A549 (cell line): ENCODE measurements at regions not wholly inside any gene's neighbourhood (a gene's known extent, or its start where the extent isn't known, plus 50 kb on each side); places are given as distances from the start of the nearest gene placed in this dataset.

Experiments used
- ATAC-seq, 2 experiments: fragments of 200-7000 bp in 1 of 2; fragments of >200 bp in 1 of 2; cut with Nextera tagmentation in 1 of 2; cut with Tn5 transposase in 1 of 2; 3 replicates each; pipeline versions ENCODE4 v1.8.0 to v1.9.1; 2018 to 2020; ENCODE audit warnings: mild to moderate bottlenecking in 1 of 2, moderate library complexity in 1 of 2
- CTCF ChIA-PET: fragments of 300-600 bp; sonication (Branson Sonifier 250); formaldehyde crosslinking; extraction: SDS; loops from one replicate; lab custom pipeline; 2021; ENCODE audit warnings: antibody characterized with exemption, inconsistent platforms; lab: Yijun Ruan, JAX
- POLR2A ChIA-PET: fragments of 350-600 bp; formaldehyde crosslinking; extraction: SDS; loops from one replicate; lab custom pipeline; 2021; ENCODE audit warnings: antibody characterized with exemption, inconsistent platforms; lab: Yijun Ruan, JAX
- DNase-seq, 2 experiments: peaks; one replicate each; pipeline versions ENCODE4 v3.0.0 to v3.0.0-alpha.2; 2011 to 2016; ENCODE audit warnings: low read depth in 1 of 2, low spot score in 1 of 2
- FAIRE-seq: peaks from 2 replicates; lab custom pipeline; 2011; peaks lifted over from hg19 to GRCh38; lab: Jason Lieb, UNC
- H3K27ac ChIP-seq, 2 experiments: fragments of >200 bp; sonication (Bioruptor Twin); formaldehyde crosslinking; 3 replicates each; pipeline ENCODE4 v1.5.1; 2016 to 2017
- H3K4me1 ChIP-seq: fragments of >200 bp; sonication (Bioruptor Twin); formaldehyde crosslinking; 3 replicates; pipeline ENCODE4 v1.6.1; 2016
- H3K4me2 ChIP-seq: fragments of >200 bp; sonication (Bioruptor Twin); formaldehyde crosslinking; 3 replicates; pipeline ENCODE4 v1.6.1; 2016
- H3K4me3 ChIP-seq: fragments of >200 bp; sonication (Bioruptor Twin); formaldehyde crosslinking; 3 replicates; pipeline ENCODE4 v1.5.1; 2016
- H3K9me3 ChIP-seq: fragments of >200 bp; sonication (Bioruptor Twin); formaldehyde crosslinking; 3 replicates; pipeline ENCODE4 v1.6.1; 2016
- CHD4 ChIP-seq: fragments of 200-600 bp; sonication (generic); IDR thresholded peaks from 2 replicates; pipeline ENCODE4 v1.6.1; 2016; ENCODE audit warnings: antibody characterized with exemption, mild to moderate bottlenecking, borderline replicate concordance
- FOSB ChIP-seq: fragments of 250-450 bp; sonication (Bioruptor Pico); IDR thresholded peaks from 2 replicates; pipeline ENCODE4 v1.5.0; 2020; ENCODE audit warnings: mild to moderate bottlenecking, moderate library complexity
- FOXS1 ChIP-seq: fragments of 250-450 bp; sonication (Bioruptor Pico); IDR thresholded peaks from 2 replicates; pipeline ENCODE4 v1.5.0; 2020; ENCODE audit warnings: mild to moderate bottlenecking, moderate library complexity
- HEYL ChIP-seq: fragments of 250-450 bp; sonication (Bioruptor Pico); IDR thresholded peaks from 2 replicates; pipeline ENCODE4 v1.8.0; 2021; ENCODE audit warnings: mild to moderate bottlenecking, moderate library complexity
- HOXB13 ChIP-seq: fragments of 250-450 bp; sonication (Bioruptor Pico); IDR thresholded peaks from 2 replicates; pipeline ENCODE4 v1.5.0; 2020; ENCODE audit warnings: low read depth, mild to moderate bottlenecking, moderate library complexity
- HOXB5 ChIP-seq: fragments of 250-450 bp; sonication (Bioruptor Pico); IDR thresholded peaks from 2 replicates; pipeline ENCODE4 v1.5.0; 2020; ENCODE audit warnings: mild to moderate bottlenecking, moderate library complexity
- JUNB ChIP-seq: fragments of >200 bp; sonication (Bioruptor Twin); formaldehyde crosslinking; IDR thresholded peaks from 2 replicates; pipeline ENCODE4 v1.6.1; 2016
- KDM1A ChIP-seq: fragments of 200-600 bp; sonication (generic); IDR thresholded peaks from 2 replicates; pipeline ENCODE4 v1.6.1; 2016; ENCODE audit warnings: low read depth, mild to moderate bottlenecking
- MAZ ChIP-seq: fragments of 150-350 bp; IDR thresholded peaks from 2 replicates; pipeline ENCODE4 v1.6.1; 2014; ENCODE audit warnings: antibody characterized with exemption, low read depth, low read length, borderline replicate concordance
- MYC ChIP-seq: IDR thresholded peaks from 2 replicates; pipeline ENCODE4 v1.6.1; 2012; ENCODE audit warnings: mild to moderate bottlenecking, inconsistent platforms, low read length, improper control_type of control experiment, borderline replicate concordance
- NR3C1 ChIP-seq: fragments of >200 bp; sonication (Bioruptor Twin); formaldehyde crosslinking; IDR thresholded peaks from 3 replicates; pipeline ENCODE4 v1.6.1; 2017
- POLR2AphosphoS2 ChIP-seq: conservative IDR thresholded peaks from 2 replicates; pipeline ENCODE4 v1.6.1; 2012; ENCODE audit warnings: low read length, improper control_type of control experiment, inconsistent platforms
- TP53 ChIP-seq: fragments of 250-450 bp; sonication (Bioruptor Pico); IDR thresholded peaks from 2 replicates; pipeline ENCODE4 v1.5.0; 2021; ENCODE audit warnings: mild to moderate bottlenecking, moderate library complexity
- ZC3H11A ChIP-seq: fragments of 450-650 bp; IDR thresholded peaks from 2 replicates; pipeline ENCODE4 v1.6.1; 2014; ENCODE audit warnings: antibody characterized with exemption, mild to moderate bottlenecking
- ZNF302 ChIP-seq: fragments of 250-450 bp; sonication (Bioruptor Pico); IDR thresholded peaks from 2 replicates; pipeline ENCODE4 v1.9.0; 2021; ENCODE audit warnings: inconsistent platforms, mild to moderate bottlenecking, moderate library complexity
- ZSCAN20 ChIP-seq: fragments of 250-450 bp; sonication (Bioruptor Pico); IDR thresholded peaks from 2 replicates; pipeline ENCODE4 v1.8.0; 2022; ENCODE audit warnings: mild to moderate bottlenecking, moderate library complexity
- WGBS: methylation state at CpG from one replicate; pipeline ENCODE4 v1.1.6; 2017; ENCODE audit errors: missing lambda C conversion rate; 5-methylcytosine and 5-hydroxymethylcytosine counted together
- TF ChIP-seq, protein P1 (sequence below): IDR thresholded peaks from 2 replicates; pipeline ENCODE4 v1.6.1; 2012
- TF ChIP-seq, protein P2 (sequence below): fragments of 150-350 bp; IDR thresholded peaks from 2 replicates; pipeline ENCODE4 v1.6.1; 2014; ENCODE audit warnings: low read depth, mild to moderate bottlenecking, low read length
- TF ChIP-seq, protein P3 (sequence below): IDR thresholded peaks from 2 replicates; pipeline ENCODE4 v1.6.1; 2012; ENCODE audit warnings: low read depth, borderline replicate concordance
- TF ChIP-seq, protein P4 (sequence below): IDR thresholded peaks from 2 replicates; pipeline ENCODE4 v1.6.1; 2012
- TF ChIP-seq, protein P5 (sequence below): fragments of >200 bp; sonication (Bioruptor Twin); formaldehyde crosslinking; IDR thresholded peaks from 2 replicates; pipeline ENCODE4 v1.6.1; 2016

DNA sequence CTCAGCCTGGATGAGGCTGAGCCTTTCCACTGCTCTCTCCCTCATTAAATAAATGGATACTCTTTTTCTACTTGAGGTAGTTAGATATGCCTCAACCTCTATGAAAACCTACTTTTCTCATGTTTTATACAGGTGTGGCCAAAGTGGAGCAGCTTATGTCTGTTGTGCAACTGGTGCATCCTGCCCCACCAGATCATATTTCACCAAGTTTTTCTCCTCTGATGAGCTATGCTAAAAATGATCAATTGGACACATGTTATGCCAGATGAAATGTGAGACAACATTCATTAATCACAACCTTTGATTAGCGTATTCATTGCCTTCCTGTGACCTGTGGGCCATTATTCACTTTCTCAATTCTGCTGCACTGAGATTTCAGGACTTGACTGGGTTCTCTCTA lies 106.9 kb upstream of the NEDD9 start:
- H3K4me2 ChIP-seq: no peak overlapping the region
- no peak overlapping the region for H3K27ac ChIP-seq
- H3K4me3 ChIP-seq: no peak overlapping the region
- no peak for TF ChIP-seq HOXB5
- no peak for TF ChIP-seq POLR2AphosphoS2
- TF ChIP-seq FOXS1 (CRISPR knock-in tag): no peak
- no peak for TF ChIP-seq HOXB13
- TF ChIP-seq JUNB: no peak
- TF ChIP-seq ZSCAN20 (CRISPR knock-in tag): no peak
- TF ChIP-seq HEYL (CRISPR knock-in tag): no peak
- TF ChIP-seq, protein P1, sequence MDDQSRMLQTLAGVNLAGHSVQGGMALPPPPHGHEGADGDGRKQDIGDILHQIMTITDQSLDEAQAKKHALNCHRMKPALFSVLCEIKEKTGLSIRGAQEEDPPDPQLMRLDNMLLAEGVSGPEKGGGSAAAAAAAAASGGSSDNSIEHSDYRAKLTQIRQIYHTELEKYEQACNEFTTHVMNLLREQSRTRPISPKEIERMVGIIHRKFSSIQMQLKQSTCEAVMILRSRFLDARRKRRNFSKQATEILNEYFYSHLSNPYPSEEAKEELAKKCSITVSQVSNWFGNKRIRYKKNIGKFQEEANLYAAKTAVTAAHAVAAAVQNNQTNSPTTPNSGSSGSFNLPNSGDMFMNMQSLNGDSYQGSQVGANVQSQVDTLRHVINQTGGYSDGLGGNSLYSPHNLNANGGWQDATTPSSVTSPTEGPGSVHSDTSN: no peak
- TF ChIP-seq MYC: no peak
- TF ChIP-seq CHD4: no peak
- TF ChIP-seq MAZ: no peak
- TF ChIP-seq, protein P2, sequence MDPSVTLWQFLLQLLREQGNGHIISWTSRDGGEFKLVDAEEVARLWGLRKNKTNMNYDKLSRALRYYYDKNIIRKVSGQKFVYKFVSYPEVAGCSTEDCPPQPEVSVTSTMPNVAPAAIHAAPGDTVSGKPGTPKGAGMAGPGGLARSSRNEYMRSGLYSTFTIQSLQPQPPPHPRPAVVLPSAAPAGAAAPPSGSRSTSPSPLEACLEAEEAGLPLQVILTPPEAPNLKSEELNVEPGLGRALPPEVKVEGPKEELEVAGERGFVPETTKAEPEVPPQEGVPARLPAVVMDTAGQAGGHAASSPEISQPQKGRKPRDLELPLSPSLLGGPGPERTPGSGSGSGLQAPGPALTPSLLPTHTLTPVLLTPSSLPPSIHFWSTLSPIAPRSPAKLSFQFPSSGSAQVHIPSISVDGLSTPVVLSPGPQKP: no peak
- no peak for TF ChIP-seq ZC3H11A
- TF ChIP-seq TP53 (CRISPR knock-in tag): no peak
- TF ChIP-seq ZNF302 (CRISPR knock-in tag): no peak
- TF ChIP-seq, protein P3, sequence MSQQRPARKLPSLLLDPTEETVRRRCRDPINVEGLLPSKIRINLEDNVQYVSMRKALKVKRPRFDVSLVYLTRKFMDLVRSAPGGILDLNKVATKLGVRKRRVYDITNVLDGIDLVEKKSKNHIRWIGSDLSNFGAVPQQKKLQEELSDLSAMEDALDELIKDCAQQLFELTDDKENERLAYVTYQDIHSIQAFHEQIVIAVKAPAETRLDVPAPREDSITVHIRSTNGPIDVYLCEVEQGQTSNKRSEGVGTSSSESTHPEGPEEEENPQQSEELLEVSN: no peak
- no peak for TF ChIP-seq NR3C1
- TF ChIP-seq, protein P4, sequence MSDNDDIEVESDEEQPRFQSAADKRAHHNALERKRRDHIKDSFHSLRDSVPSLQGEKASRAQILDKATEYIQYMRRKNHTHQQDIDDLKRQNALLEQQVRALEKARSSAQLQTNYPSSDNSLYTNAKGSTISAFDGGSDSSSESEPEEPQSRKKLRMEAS: no peak
- TF ChIP-seq, protein P5, sequence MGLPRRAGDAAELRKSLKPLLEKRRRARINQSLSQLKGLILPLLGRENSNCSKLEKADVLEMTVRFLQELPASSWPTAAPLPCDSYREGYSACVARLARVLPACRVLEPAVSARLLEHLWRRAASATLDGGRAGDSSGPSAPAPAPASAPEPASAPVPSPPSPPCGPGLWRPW: no peak
- no peak for TF ChIP-seq KDM1A
- 100% methylated on average over 1 of the region's 1 CpG for WGBS
- peaks cover 26% of the 10 kb centered on the region for H3K4me1 ChIP-seq
- CTCF ChIA-PET: interaction anchor here (0.6 kb wide), 2 partner anchors 103 to 1554 kb away, joined by 3 read pairs; no protein-coding TSS in a partner anchor
- DNase-seq: no peak
- POLR2A ChIA-PET: interaction anchor here (0.5 kb wide), 1 partner anchor 114 kb away, joined by 3 read pairs; no protein-coding TSS in a partner anchor
- no peak for ATAC-seq
- no peaks in the 10 kb centered on the region; the same call in 2 of the 3 replicates for H3K9me3 ChIP-seq
- no peak for FAIRE-seq

DNA sequence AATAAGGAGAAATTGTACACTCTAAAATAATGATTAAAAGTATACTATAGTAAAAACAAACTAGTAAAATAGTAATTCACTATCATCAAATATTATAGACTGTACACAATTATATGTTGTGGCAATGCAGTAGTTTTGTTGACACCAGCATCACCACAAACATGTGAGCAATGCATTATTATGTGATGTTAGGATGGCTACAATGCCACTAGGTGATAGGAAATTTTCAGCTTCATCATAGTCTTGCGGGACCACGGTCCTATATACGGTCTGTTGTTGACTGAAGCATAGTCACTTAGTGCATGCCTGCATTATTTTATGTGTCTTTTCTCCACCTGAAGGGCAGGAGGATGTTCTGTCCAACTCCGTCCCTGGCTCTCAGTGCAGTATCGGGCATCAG lies 104.8 kb upstream of the NEDD9 start:
- DNase-seq (no peak), ATAC-seq (no peak), FAIRE-seq (no peak)
- ChIA-PET CTCF (no interaction called here), POLR2A (no interaction called here)
- Histone ChIP-seq H3K4me2 (no peak overlapping the region), H3K4me1 (peaks cover 8% of the 10 kb centered on the region), H3K27ac (peak overlapping the region in 1 of 2 experiments; percentile 34; a peak in 1 of 6 replicates), H3K9me3 (no peaks in the 10 kb centered on the region; the same call in 2 of the 3 replicates), H3K4me3 (no peak overlapping the region)
- no peak for TF ChIP-seq FOSB (CRISPR knock-in tag)
- no peak for TF ChIP-seq HEYL (CRISPR knock-in tag)
- 96% methylated on average over 4 of the region's 5 CpGs for WGBS

DNA sequence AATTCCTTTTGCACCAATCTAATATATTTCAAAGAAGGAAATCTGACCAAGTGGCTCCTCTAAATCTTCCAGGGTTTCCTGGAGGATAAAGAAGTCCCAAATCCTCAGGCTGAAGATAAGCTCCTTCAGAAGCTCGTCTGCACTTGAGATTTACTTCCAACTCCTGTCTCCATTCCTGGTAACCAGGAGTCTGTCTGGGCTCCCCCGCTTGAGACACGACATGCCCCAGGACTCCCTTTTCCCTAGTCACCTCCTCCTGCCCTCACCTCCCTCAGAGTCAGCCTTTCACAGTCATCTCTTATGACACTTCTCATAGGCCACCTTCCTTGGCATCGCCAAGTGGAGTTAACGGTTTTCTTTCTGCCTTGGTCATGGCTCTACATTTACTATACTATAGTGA lies 103.4 kb upstream of the NEDD9 start:
- ChIA-PET POLR2A (interaction anchor here (0.7 kb wide), 1 partner anchor 77 kb away, joined by 3 read pairs; no protein-coding TSS in a partner anchor), CTCF (no interaction called here)

More for the DNA sequence above, 103.4 kb upstream of the NEDD9 start:
- Histone ChIP-seq H3K4me3 (no peak overlapping the region), H3K27ac (no peak overlapping the region), H3K9me3 (no peaks in the 10 kb centered on the region; the same call in 2 of the 3 replicates), H3K4me1 (no peaks in the 10 kb centered on the region), H3K4me2 (no peak overlapping the region)
- FAIRE-seq: no peak
- WGBS: 93% methylated on average over 5 of the region's 5 CpGs
- ATAC-seq: no peak
- DNase-seq: no peak
- no peak for TF ChIP-seq CHD4
